SK-MEL-5 (cell line): ENCODE measurements at regions not wholly inside any gene's neighbourhood (a gene's known extent, or its start where the extent isn't known, plus 50 kb on each side); places are given as distances from the start of the nearest gene placed in this dataset.

Experiments
- DNase-seq: peaks from one replicate; pipeline ENCODE4 v3.0.0-alpha.2; 2016; ENCODE audit warnings: low read depth, low spot score
- in situ Hi-C: cut with HindIII; loops from 2 replicates; pipeline ENCODE4 v1.10.0; 2016; ENCODE audit warnings: low sequenced_read_pairs, high pct_unique_total_duplicates, low pct_unique_long_range_greater_than_20kb

- peak; percentile 24 for DNase-seq
- in situ Hi-C loops = no loop called here
Measured at GRCh38 chr18:7459851-7460770, 107.0 kb upstream of the PTPRM start.

- no peak for DNase-seq
- in situ Hi-C loops = no loop called here
Measured at GRCh38 chr18:7464245-7464966, 102.7 kb upstream of the PTPRM start.

GRCh38 chr18:7466190-7466589 lies 100.9 kb upstream of the PTPRM start:
- no peak for DNase-seq
- in situ Hi-C loops = no loop called here

- in situ Hi-C loops = no loop called here
- no peak for DNase-seq
Measured at GRCh38 chr18:7467708-7468466, 99.2 kb upstream of the PTPRM start.

- in situ Hi-C loops = no loop called here
Measured at GRCh38 chr18:7470101-7470500, 97.0 kb upstream of the PTPRM start.

GRCh38 chr18:7470503-7470902 lies 96.6 kb upstream of the PTPRM start:
- DNase-seq = no peak
- in situ Hi-C loops = no loop called here

More at GRCh38 chr18:7470101-7470500, 97.0 kb upstream of the PTPRM start:
- DNase-seq = no peak

- DNase-seq = no peak
- in situ Hi-C loops = no loop called here
Measured at GRCh38 chr18:7476386-7476785, 90.7 kb upstream of the PTPRM start.

GRCh38 chr18:7479756-7480155 lies 87.4 kb upstream of the PTPRM start:
- in situ Hi-C loops = no loop called here
- DNase-seq = no peak

GRCh38 chr18:7480879-7481278 lies 86.2 kb upstream of the PTPRM start:
- in situ Hi-C loops = no loop called here

GRCh38 chr18:7482342-7482741 lies 84.8 kb upstream of the PTPRM start:
- DNase-seq = peak; percentile 95

More at GRCh38 chr18:7480879-7481278, 86.2 kb upstream of the PTPRM start:
- DNase-seq = no peak

GRCh38 chr18:7485616-7486015 lies 81.5 kb upstream of the PTPRM start:
- in situ Hi-C loops = no loop called here
- no peak for DNase-seq

More at GRCh38 chr18:7482342-7482741, 84.8 kb upstream of the PTPRM start:
- in situ Hi-C loops = no loop called here

- in situ Hi-C loops = no loop called here
- peak; percentile 44 for DNase-seq
Measured at GRCh38 chr18:7488571-7488970, 78.5 kb upstream of the PTPRM start.

- DNase-seq = no peak
- in situ Hi-C loops = no loop called here
Measured at GRCh38 chr18:7490104-7490503, 77.0 kb upstream of the PTPRM start.

- in situ Hi-C loops = no loop called here
- DNase-seq = no peak
Measured at GRCh38 chr18:7492385-7492784, 74.7 kb upstream of the PTPRM start.

GRCh38 chr18:7497081-7497480 lies 70.0 kb upstream of the PTPRM start:
- DNase-seq = no peak
- in situ Hi-C loops = no loop called here

- DNase-seq = no peak
- in situ Hi-C loops = no loop called here
Measured at GRCh38 chr18:7511106-7511505, 56.0 kb upstream of the PTPRM start.

GRCh38 chr18:7512348-7512747 lies 54.8 kb upstream of the PTPRM start:
- DNase-seq = no peak
- in situ Hi-C loops = no loop called here

- DNase-seq = no peak
- in situ Hi-C loops = no loop called here
Measured at GRCh38 chr18:7512990-7513389, 54.1 kb upstream of the PTPRM start.
